ENCODE measurements at regions not wholly inside any gene's neighbourhood (a gene's known extent, or its start where the extent isn't known, plus 50 kb on each side); places are given as distances from the start of the nearest gene placed in this dataset.

DNA sequence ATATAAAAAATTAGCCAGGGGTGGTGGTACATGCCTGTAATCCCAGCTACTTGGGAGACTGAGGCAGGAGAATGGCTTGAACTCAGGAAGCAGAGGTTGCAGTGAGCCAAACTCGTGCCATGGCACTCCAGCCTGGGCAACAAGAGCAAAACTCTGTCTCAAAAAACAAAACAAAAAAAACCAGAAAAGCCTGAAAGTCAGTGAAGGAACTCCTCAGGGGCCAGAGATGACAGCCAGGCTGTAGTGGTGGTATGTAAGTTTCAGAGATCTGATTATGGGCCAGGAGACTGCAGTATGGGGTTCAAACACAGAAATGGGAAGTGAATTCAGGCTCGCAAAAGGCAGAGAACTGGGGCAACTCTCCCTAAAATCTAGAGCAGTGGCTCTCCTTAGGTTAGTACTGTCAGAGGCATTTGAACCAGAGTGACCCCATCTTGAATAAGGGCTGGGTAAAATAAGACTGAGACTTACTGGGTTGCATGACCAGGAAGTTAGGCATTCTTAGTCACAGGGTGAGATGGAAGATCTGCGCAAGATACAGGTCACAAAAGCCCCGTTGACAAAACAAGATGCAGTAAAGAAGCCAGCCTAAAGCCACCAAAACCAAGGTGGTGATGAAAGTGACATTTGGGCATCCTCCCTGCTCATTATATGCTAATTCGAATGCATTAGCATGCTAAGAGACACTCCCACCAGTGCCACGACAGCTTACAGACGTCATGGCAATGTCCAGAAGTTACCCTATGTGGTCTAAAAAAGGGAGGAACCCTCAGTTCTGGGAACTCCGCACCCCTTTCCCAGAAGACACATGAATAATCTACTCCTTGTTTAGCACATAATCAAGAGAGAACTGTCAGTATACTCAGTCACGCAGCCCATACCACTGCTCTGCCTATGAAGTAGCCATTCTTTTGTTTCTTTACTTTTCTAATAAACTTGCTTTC lies 120.2 kb upstream of the XYLT1 start:
- no peak for TF ChIP-seq SIN3A (IDR thresholded peaks at IDR 0.05; ENCODE audit: borderline replicate concordance, insufficient read depth, low read length)
- TF ChIP-seq FOXP2 (optimal IDR thresholded peaks at IDR 0.05; ENCODE audit: borderline replicate concordance, extremely low read depth, extremely low read length, insufficient read depth): no peak
- TF ChIP-seq POLR2AphosphoS5 (IDR thresholded peaks at IDR 0.05; ENCODE audit: low read depth, low read length): no peak
- no peak for TF ChIP-seq TAF1 (IDR thresholded peaks at IDR 0.05; ENCODE audit: borderline replicate concordance, insufficient read depth, low read length)
- TF ChIP-seq REST (IDR thresholded peaks at IDR 0.05; ENCODE audit: insufficient read depth in 1 of 2, low read depth in 2 of 2, low read length in 2 of 2): no peak

DNA sequence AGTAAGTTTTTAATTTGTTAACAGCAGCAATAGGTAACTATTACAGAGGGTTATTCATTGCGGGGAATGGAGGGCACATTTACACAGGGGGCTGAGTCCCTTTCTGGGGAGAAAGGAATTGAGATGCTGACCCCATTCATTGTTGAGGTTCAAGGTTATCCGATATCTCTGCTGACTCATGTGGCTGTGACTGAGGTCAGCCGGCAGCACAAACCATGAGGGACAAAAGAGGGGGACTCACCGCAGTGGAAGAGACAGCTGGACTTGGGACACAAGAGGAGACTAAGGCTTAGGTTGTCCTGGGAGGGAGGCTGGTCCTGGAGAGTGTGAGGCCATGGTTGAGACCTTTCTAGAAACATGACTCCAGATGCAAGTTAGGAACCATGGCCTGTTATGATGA lies 119.1 kb upstream of the XYLT1 start:
- no peak for TF ChIP-seq TAF1 (IDR thresholded peaks at IDR 0.05; ENCODE audit: borderline replicate concordance, insufficient read depth, low read length)
- TF ChIP-seq SIN3A (IDR thresholded peaks at IDR 0.05; ENCODE audit: borderline replicate concordance, insufficient read depth, low read length): no peak
- TF ChIP-seq REST (IDR thresholded peaks at IDR 0.05; ENCODE audit: insufficient read depth in 1 of 2, low read depth in 2 of 2, low read length in 2 of 2): no peak
- TF ChIP-seq FOXP2 (optimal IDR thresholded peaks at IDR 0.05; ENCODE audit: borderline replicate concordance, extremely low read depth, extremely low read length, insufficient read depth): no peak
- TF ChIP-seq POLR2AphosphoS5 (IDR thresholded peaks at IDR 0.05; ENCODE audit: low read depth, low read length): no peak

- no peak for TF ChIP-seq TAF1 (IDR thresholded peaks at IDR 0.05; ENCODE audit: borderline replicate concordance, insufficient read depth, low read length)
- TF ChIP-seq SIN3A (IDR thresholded peaks at IDR 0.05; ENCODE audit: borderline replicate concordance, insufficient read depth, low read length): no peak
- TF ChIP-seq REST (IDR thresholded peaks at IDR 0.05; ENCODE audit: insufficient read depth in 1 of 2, low read depth in 2 of 2, low read length in 2 of 2): no peak
- no peak for TF ChIP-seq POLR2AphosphoS5 (IDR thresholded peaks at IDR 0.05; ENCODE audit: low read depth, low read length)
- TF ChIP-seq FOXP2 (optimal IDR thresholded peaks at IDR 0.05; ENCODE audit: borderline replicate concordance, extremely low read depth, extremely low read length, insufficient read depth): no peak
Measured at GRCh38 chr16:17585449-17586074, 114.8 kb upstream of the XYLT1 start.

DNA sequence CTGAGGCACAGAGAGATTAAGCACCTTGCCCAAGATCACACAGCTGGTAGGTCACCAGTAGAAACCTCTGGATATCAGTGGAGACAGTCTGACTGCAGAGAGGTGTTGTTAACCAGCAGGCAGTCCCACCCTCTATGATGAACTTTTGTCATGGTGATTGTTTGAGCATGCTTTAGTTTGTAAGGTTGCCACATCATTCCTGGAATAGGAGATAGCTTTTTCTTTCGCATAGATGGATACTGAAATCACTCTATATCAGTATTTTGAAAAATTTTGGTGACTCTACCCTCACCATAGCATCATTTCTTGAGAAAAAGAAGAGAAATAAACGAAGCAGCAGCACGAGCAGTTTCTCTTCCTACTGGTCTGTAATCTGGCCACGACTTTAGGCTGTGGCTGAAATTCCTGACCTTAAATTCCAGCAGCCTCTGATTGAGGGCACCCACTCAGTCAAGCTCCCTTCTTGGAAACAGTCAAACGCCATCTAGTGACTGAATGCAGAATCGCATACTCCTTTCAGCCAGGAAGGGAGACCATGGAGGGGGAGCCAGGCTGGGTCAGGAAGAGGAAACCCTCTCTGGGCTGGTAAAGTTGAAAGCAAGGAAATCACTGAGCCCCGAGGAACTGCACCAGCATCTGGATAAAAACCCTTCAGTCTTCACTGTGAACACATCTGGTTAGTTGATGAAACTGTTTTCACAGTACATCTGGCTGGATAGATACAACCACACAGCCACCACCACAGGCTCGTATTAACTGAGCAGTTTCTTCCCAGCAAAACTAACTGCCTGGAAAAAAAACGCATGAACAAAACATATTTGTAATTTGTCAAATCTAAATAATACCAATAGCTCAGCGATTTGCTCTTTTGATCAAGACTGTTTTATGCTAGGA lies 108.5 kb upstream of the XYLT1 start:
- TF ChIP-seq POLR2AphosphoS5 (IDR thresholded peaks at IDR 0.05; ENCODE audit: low read depth, low read length): no peak
- TF ChIP-seq FOXP2 (optimal IDR thresholded peaks at IDR 0.05; ENCODE audit: borderline replicate concordance, extremely low read depth, extremely low read length, insufficient read depth): no peak
- no peak for TF ChIP-seq TAF1 (IDR thresholded peaks at IDR 0.05; ENCODE audit: borderline replicate concordance, insufficient read depth, low read length)
- no peak for TF ChIP-seq SIN3A (IDR thresholded peaks at IDR 0.05; ENCODE audit: borderline replicate concordance, insufficient read depth, low read length)
- TF ChIP-seq REST (IDR thresholded peaks at IDR 0.05; ENCODE audit: insufficient read depth in 1 of 2, low read depth in 2 of 2, low read length in 2 of 2): no peak
